ENCODE measurements at regions not wholly inside any gene's neighbourhood (a gene's known extent, or its start where the extent isn't known, plus 50 kb on each side); places are given as distances from the start of the nearest gene placed in this dataset.

DNA sequence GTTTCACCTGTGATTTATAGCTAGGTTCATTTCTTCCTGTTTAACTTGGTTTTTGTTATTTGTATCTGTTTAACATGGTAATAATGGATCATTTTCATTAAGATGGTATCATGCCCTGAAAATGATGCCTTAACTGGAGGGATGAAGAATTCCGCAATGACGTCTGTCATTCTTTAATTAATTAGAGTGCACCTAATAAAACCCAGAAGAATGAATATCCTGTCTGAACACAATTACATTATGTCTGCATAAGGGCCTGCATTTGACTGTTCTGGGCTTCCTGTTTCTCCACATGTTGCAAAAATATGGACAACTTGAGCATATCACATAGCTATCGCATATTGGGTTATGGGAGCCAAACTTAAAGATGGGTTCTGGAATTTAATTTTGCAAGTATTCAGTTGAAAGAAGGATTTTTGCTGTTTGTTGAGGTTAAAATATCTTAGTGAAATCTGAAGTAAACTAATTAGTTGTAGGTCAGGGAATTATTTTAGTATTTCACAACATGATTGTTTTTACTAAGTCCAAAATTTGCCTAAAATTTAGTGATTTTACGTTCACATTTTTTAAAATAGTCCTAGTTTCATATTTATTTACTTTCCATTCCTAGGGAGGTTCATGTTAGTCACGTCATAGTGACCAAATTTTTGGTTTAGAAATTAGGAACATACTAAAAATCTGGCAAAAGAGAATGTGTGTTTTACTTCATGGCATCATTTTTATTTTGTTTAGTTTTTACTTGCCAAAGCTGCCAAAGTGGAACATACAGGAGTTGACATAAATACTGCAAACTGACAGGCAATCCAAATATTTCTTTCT lies 321.0 kb upstream of the TGFBR2 start:
- H3K27ac ChIP-seq, result no peak overlapping the region
- TF ChIP-seq, protein P1, sequence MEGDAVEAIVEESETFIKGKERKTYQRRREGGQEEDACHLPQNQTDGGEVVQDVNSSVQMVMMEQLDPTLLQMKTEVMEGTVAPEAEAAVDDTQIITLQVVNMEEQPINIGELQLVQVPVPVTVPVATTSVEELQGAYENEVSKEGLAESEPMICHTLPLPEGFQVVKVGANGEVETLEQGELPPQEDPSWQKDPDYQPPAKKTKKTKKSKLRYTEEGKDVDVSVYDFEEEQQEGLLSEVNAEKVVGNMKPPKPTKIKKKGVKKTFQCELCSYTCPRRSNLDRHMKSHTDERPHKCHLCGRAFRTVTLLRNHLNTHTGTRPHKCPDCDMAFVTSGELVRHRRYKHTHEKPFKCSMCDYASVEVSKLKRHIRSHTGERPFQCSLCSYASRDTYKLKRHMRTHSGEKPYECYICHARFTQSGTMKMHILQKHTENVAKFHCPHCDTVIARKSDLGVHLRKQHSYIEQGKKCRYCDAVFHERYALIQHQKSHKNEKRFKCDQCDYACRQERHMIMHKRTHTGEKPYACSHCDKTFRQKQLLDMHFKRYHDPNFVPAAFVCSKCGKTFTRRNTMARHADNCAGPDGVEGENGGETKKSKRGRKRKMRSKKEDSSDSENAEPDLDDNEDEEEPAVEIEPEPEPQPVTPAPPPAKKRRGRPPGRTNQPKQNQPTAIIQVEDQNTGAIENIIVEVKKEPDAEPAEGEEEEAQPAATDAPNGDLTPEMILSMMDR (IDR thresholded peaks at IDR 0.05), result no peak
- TF ChIP-seq ZFX (IDR thresholded peaks at IDR 0.05; ENCODE audit: borderline replicate concordance), result no peak

DNA sequence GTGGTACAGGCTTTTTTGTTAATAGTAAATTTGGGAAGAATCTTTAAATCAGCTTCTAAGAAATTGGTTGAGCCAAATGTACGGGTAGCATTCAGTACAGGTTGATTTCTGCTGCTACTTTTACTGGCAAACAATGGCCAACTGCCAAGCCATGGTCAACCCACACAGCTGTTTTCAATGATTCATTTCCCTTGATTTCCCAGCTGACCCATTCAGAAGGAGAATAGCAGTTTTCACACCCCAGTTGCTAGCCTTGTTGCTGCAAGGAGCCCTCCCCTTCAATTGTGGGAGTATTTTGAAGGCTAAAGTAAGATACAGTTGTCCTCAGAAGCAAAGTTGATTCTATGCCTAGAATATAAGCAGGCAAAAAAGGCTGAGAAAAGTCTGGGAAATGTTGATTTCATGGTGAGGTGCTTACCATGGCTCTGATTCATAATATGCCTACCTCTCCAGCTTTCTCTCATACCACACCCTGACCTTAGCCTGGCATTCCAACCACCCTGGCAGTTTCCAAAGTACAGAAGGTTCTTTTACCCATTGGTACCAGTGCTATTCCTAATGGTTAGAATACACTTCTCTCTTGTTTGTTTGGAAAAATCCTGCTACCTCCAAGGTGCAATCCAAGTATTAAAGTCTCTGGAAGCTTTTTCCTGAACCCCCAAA lies 320.3 kb upstream of the TGFBR2 start:
- no peak overlapping the region for H3K27ac ChIP-seq
- no peak for TF ChIP-seq ZFX (IDR thresholded peaks at IDR 0.05; ENCODE audit: borderline replicate concordance)
- TF ChIP-seq, protein P1 (IDR thresholded peaks at IDR 0.05), result no peak

DNA sequence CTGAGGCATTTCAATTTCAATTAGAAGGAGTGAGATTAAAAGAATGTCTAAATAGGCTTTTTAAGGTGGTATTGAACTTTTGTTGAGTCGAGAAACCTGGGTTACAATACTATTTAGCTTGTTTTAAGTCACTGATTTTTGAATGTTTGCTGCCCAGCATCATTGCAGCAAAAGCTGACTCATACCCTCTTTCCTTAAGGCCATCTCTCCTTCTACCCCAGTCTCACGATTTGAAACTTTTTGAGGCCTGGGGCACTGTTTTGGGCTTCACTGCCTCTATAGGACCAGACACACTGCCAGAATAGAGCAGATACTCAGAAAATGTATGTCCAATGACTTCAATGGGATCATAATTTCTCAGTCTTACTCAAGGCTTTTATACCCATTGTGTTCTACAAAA lies 319.6 kb upstream of the TGFBR2 start:
- H3K27ac ChIP-seq, result no peak overlapping the region
- TF ChIP-seq, protein P1 (IDR thresholded peaks at IDR 0.05), result no peak
- TF ChIP-seq ZFX (IDR thresholded peaks at IDR 0.05; ENCODE audit: borderline replicate concordance), result no peak

DNA sequence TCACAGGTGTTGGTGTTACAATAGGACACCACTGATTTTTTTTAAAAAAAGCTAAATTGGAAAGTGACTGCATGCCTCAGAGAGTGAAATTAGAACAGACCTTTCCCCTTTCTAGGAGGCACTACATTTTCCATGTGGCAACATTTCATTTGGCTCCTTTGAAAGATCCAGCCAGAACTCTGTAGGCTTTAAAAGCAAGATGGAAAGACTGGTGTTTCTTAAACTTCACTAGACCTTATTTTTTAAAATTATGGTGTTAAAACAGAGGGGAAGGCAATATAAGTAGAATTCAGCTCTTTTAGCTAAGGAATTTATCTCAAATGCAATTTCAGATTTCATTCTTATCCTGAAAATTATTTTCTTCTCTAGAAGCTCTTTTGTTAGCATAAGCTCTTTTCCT lies 317.6 kb upstream of the TGFBR2 start:
- TF ChIP-seq ZFX (IDR thresholded peaks at IDR 0.05; ENCODE audit: borderline replicate concordance), result no peak
- TF ChIP-seq, protein P1 (IDR thresholded peaks at IDR 0.05), result no peak
- no peak overlapping the region for H3K27ac ChIP-seq

DNA sequence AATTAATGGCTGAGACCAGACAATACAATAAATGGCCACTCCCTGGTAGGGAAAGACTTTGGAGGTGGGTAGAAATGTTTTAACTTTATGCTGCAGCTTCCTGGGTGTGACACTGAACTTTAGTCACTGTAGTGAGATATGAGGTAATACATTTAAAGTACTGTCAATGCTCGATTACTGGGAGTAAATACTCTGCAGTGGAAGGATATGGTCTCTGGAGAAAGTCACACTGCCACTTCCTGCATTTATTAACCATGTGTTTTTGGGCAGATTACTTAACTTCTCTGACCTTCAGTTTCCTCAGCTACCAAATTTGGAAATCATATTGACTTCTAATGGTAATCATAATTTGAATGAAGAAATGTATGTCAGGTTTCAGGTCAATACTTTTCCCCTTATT lies 317.1 kb upstream of the TGFBR2 start:
- H3K27ac ChIP-seq, result no peak overlapping the region
- TF ChIP-seq ZFX (IDR thresholded peaks at IDR 0.05; ENCODE audit: borderline replicate concordance), result no peak
- TF ChIP-seq, protein P1 (IDR thresholded peaks at IDR 0.05), result no peak

DNA sequence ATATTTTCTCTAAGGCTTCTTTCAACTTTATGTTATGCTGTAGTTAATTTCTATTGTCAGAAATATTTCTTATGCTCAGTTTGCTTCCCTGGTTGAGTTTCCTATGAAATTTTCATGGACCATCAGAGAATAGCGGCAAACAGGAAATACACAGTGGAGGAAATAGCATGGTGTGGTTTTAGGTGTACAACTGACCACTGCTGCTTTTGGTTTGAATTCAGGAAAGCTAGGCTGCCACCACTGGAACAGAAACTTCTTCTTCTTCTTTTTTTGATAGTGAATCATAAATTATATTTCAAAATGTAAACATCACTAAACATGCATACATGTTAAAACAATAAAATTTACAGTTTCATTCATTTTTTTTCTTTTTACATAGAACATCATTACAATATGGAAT lies 316.6 kb upstream of the TGFBR2 start:
- no peak overlapping the region for H3K27ac ChIP-seq
- TF ChIP-seq, protein P1 (IDR thresholded peaks at IDR 0.05), result no peak
- TF ChIP-seq ZFX (IDR thresholded peaks at IDR 0.05; ENCODE audit: borderline replicate concordance), result no peak

DNA sequence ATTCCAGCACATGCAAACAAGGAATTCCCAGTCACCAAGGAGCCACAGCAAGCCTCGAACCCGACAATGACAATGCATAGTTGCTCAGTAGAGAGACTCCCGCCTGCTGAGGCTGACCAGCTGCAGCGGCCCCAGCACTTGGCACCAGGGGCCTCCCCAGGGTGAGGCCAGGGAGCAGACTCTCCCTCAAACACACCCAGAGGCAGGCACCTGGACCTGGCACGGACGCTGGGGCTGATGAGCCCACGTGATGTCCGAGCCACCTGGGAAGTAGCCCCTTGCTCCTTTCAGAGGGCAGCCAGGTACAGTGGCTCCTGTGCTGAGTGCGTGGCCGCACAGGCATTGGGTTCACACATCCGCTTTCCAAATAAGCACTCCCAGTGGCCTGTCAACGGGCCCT lies 315.9 kb upstream of the TGFBR2 start:
- TF ChIP-seq, protein P1 (IDR thresholded peaks at IDR 0.05), result no peak
- TF ChIP-seq ZFX (IDR thresholded peaks at IDR 0.05; ENCODE audit: borderline replicate concordance), result no peak
- no peak overlapping the region for H3K27ac ChIP-seq

All from 22Rv1 (cell line).